GM04503 (cell line): ENCODE measurements at regions not wholly inside any gene's neighbourhood (a gene's known extent, or its start where the extent isn't known, plus 50 kb on each side); places are given as distances from the start of the nearest gene placed in this dataset.

Experiments used
- DNase-seq: peaks from one replicate; pipeline ENCODE4 v3.0.0-alpha.2; 2012; ENCODE audit warnings: low read depth

- no peak for DNase-seq
These were observed 257.7 kb downstream of the TXNL1 start for GRCh38 chr18:56380685-56381084.

GRCh38 chr18:56379256-56379655 is 259.1 kb downstream of the TXNL1 start:
- no peak for DNase-seq

- no peak for DNase-seq
These were observed 261.2 kb downstream of the TXNL1 start for GRCh38 chr18:56377231-56377630.

- DNase-seq: no peak
These were observed 264.3 kb downstream of the TXNL1 start for GRCh38 chr18:56374007-56374655.

- no peak for DNase-seq
These were observed 264.8 kb downstream of the TXNL1 start for GRCh38 chr18:56373601-56374000.

GRCh38 chr18:56368066-56368465 is 270.3 kb downstream of the TXNL1 start:
- no peak for DNase-seq

GRCh38 chr18:56358608-56359280 is 279.6 kb downstream of the TXNL1 start:
- DNase-seq: no peak

GRCh38 chr18:56353663-56354260 is 284.6 kb downstream of the TXNL1 start:
- DNase-seq: no peak

- DNase-seq: no peak
These were observed 286.4 kb downstream of the TXNL1 start for GRCh38 chr18:56351911-56352500.

- no peak for DNase-seq
These were observed 300.9 kb downstream of the TXNL1 start for GRCh38 chr18:56337507-56337906.

- no peak for DNase-seq
These were observed 304.6 kb downstream of the TXNL1 start for GRCh38 chr18:56333839-56334238.

GRCh38 chr18:56333146-56333545 is 305.2 kb downstream of the TXNL1 start:
- no peak for DNase-seq

GRCh38 chr18:56332371-56332770 is 306.0 kb downstream of the TXNL1 start:
- no peak for DNase-seq

GRCh38 chr18:56330366-56331110 is 307.9 kb downstream of the TXNL1 start:
- no peak for DNase-seq

GRCh38 chr18:56329536-56329935 is 308.9 kb downstream of the TXNL1 start:
- no peak for DNase-seq

GRCh38 chr18:56327191-56327885 is 311.1 kb downstream of the TXNL1 start:
- peak; percentile 45 for DNase-seq

GRCh38 chr18:56326336-56327072 is 311.9 kb downstream of the TXNL1 start:
- DNase-seq: no peak

- DNase-seq: no peak
These were observed 314.7 kb downstream of the TXNL1 start for GRCh38 chr18:56323673-56324072.

GRCh38 chr18:56322406-56322805 is 316.0 kb downstream of the TXNL1 start:
- no peak for DNase-seq

GRCh38 chr18:56321470-56321869 is 316.9 kb downstream of the TXNL1 start:
- DNase-seq: no peak

- no peak for DNase-seq
These were observed 318.4 kb downstream of the TXNL1 start for GRCh38 chr18:56319953-56320352.
